ENCODE measurements at regions not wholly inside any gene's neighbourhood (a gene's known extent, or its start where the extent isn't known, plus 50 kb on each side); places are given as distances from the start of the nearest gene placed in this dataset.

GRCh38 chr11:129324533-129325175 lies 51.0 kb upstream of the BARX2 start:
- in situ Hi-C loops (cut with HindIII; ENCODE audit: low sequenced_read_pairs) = no loop called here

GRCh38 chr11:129323896-129324502 lies 51.6 kb upstream of the BARX2 start:
- in situ Hi-C loops (cut with HindIII; ENCODE audit: low sequenced_read_pairs) = no loop called here

GRCh38 chr11:129322941-129323340 lies 52.7 kb upstream of the BARX2 start:
- in situ Hi-C loops (cut with HindIII; ENCODE audit: low sequenced_read_pairs) = no loop called here

GRCh38 chr11:129321076-129321475 lies 54.6 kb upstream of the BARX2 start:
- in situ Hi-C loops (cut with HindIII; ENCODE audit: low sequenced_read_pairs) = no loop called here

GRCh38 chr11:129320494-129320893 lies 55.2 kb upstream of the BARX2 start:
- in situ Hi-C loops (cut with HindIII; ENCODE audit: low sequenced_read_pairs) = no loop called here

GRCh38 chr11:129319751-129320150 lies 55.9 kb upstream of the BARX2 start:
- in situ Hi-C loops (cut with HindIII; ENCODE audit: low sequenced_read_pairs) = no loop called here

- in situ Hi-C loops (cut with HindIII; ENCODE audit: low sequenced_read_pairs) = no loop called here
Observed at GRCh38 chr11:129319201-129319600, 56.4 kb upstream of the BARX2 start.

GRCh38 chr11:129317571-129317970 lies 58.1 kb upstream of the BARX2 start:
- in situ Hi-C loops (cut with HindIII; ENCODE audit: low sequenced_read_pairs) = no loop called here

GRCh38 chr11:129316781-129317180 lies 58.9 kb upstream of the BARX2 start:
- in situ Hi-C loops (cut with HindIII; ENCODE audit: low sequenced_read_pairs) = no loop called here

- in situ Hi-C loops (cut with HindIII; ENCODE audit: low sequenced_read_pairs) = no loop called here
Observed at GRCh38 chr11:129315781-129316579, 59.7 kb upstream of the BARX2 start.

GRCh38 chr11:129314371-129314770 lies 61.3 kb upstream of the BARX2 start:
- in situ Hi-C loops (cut with HindIII; ENCODE audit: low sequenced_read_pairs) = no loop called here

GRCh38 chr11:129313541-129314297 lies 61.9 kb upstream of the BARX2 start:
- in situ Hi-C loops (cut with HindIII; ENCODE audit: low sequenced_read_pairs) = no loop called here

- in situ Hi-C loops (cut with HindIII; ENCODE audit: low sequenced_read_pairs) = no loop called here
Observed at GRCh38 chr11:129312730-129313503, 62.7 kb upstream of the BARX2 start.

- in situ Hi-C loops (cut with HindIII; ENCODE audit: low sequenced_read_pairs) = no loop called here
Observed at GRCh38 chr11:129308241-129308865, 67.3 kb upstream of the BARX2 start.

- in situ Hi-C loops (cut with HindIII; ENCODE audit: low sequenced_read_pairs) = no loop called here
Observed at GRCh38 chr11:129307162-129307561, 68.5 kb upstream of the BARX2 start.

- in situ Hi-C loops (cut with HindIII; ENCODE audit: low sequenced_read_pairs) = no loop called here
Observed at GRCh38 chr11:129302386-129303101, 73.1 kb upstream of the BARX2 start.

GRCh38 chr11:129300099-129300498 lies 75.5 kb upstream of the BARX2 start:
- in situ Hi-C loops (cut with HindIII; ENCODE audit: low sequenced_read_pairs) = no loop called here

- in situ Hi-C loops (cut with HindIII; ENCODE audit: low sequenced_read_pairs) = loop anchor here (25.0 kb wide), 1 partner anchor 412 kb away; the partner anchor contains the start of gene KCNJ5
Observed at GRCh38 chr11:129298988-129299387, 76.7 kb upstream of the BARX2 start.

- in situ Hi-C loops (cut with HindIII; ENCODE audit: low sequenced_read_pairs) = loop anchor here (25.0 kb wide), 1 partner anchor 408 kb away; the partner anchor contains the start of gene KCNJ5
Observed at GRCh38 chr11:129295746-129296145, 79.9 kb upstream of the BARX2 start.
